ENCODE measurements at regions not wholly inside any gene's neighbourhood (a gene's known extent, or its start where the extent isn't known, plus 50 kb on each side); places are given as distances from the start of the nearest gene placed in this dataset.

DNA sequence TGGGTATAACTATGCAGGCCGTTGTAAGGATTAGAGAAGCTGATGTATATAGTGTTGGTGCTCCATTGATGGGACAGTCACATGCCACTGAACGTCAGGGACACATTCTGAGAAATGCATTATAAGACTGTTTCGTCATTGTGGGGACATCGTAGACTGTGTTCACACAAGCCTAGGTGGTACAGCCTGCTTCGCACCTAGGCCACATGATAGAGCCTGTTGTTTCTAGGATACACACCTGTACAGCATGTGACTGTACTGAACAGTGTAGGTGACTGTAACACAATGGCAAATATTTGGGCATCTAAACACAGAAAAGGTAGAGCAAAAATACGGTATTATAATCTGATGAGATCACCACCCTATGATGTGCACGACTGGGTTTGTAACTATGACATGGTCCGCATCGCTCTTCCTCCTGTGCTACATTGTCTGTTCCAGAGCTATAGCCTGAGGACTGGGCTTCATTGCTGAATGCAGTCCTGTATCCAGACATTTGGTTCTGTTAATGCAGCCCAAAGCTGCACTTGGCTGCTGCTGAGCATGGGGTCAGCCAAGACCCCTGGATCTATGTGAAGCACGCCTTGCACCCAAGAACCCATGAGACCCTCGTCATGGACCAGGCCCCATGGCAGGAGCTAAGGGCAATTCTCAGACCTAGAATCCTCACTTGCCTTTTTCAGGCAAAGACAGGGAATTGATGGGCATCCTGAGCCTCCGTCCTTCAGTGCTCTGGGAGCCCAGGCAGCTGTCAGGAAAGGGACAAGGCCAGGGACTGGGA lies 51.1 kb upstream of the THY1 start:
- no peak for DNase-seq (ENCODE audit: low read depth)

DNA sequence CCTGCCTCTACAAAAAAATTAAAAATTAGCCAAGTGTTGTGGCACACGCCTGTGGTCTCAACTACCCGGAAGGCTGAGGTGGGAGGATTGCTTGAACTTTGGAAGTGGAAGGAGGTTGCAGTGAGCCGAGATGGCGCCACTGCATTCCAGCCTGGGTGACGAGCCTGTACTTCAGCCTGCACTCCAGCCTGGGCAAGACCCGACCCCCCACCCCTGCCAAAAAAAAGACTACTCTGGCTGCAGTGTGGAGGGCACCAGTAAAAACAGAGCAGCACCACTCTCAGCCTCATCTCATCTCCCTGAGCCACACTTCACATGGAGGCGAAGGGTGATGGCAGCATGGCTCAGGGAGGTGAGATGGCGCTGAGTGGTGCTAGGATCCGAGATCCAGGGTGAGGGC lies 50.3 kb upstream of the THY1 start:
- no peak for DNase-seq (ENCODE audit: low read depth)

DNA sequence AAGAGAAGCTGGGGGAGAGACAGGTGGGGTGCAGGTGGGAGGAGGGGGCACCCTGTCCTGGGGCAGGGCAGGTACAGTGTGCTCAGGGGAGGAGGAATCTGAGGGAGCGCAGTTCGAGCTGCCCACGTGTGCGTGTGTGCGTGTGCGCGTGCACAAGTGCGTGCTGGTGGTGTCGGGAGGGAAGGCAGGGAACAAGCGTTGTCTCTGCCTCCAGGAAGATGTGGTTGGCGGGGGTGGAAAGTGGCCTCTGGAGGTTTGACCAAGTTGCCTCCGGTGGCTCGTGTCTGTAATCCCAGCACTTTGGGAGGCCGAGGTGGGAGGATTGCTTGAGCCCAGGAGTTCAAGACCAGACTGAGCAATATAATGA lies 49.9 kb upstream of the THY1 start:
- DNase-seq (ENCODE audit: low read depth) = no peak

All from GM04503 (cell line).